HG03103 (cell line): ENCODE measurements at regions not wholly inside any gene's neighbourhood (a gene's known extent, or its start where the extent isn't known, plus 50 kb on each side); places are given as distances from the start of the nearest gene placed in this dataset.

Experiments
- ATAC-seq: cut with Tn5 transposase; IDR thresholded peaks from one replicate; pipeline ENCODE4 v1.9.1; 2021; ENCODE audit warnings: low read depth; ENCODE audit not compliant: unreplicated experiment

DNA sequence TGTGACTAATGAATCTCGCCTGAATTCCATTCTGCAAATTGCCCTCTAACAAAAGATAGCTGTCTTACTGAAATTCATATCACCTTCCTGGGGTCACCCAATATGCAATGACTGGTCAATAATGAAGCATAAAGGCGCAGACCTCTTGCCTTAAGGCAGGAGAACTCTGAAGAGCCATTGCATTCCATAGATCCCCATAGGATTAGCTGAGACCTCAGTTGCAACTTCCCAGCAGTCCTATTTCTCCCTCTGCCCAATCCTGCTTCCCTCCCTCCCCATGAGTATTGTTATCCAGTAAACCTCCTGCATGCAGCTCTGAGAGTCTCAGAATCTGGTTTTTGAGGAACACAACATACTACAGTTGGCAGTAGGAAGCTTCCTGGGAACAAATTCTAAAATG is 396.5 kb downstream of the DCAF12L2 start:
- ATAC-seq = no peak

DNA sequence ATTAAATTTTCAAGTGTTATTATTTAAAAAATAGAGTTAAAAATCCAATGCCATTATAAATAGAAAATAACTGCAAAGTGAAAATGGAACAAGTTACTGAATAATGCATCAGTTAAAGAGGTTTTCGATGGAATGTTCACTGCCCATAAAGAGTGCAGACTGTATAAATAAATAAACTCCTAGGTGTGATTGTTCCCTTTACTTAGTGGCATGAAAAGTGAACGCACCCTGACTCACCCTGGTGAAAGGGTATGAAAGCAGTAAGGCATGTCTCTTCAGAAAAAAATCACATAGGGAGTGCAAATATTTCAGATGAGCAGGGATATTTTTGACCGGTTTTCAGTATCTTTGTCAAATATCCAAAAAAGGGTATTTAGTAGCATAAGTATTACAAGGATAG is 387.8 kb downstream of the DCAF12L2 start:
- ATAC-seq = no peak

DNA sequence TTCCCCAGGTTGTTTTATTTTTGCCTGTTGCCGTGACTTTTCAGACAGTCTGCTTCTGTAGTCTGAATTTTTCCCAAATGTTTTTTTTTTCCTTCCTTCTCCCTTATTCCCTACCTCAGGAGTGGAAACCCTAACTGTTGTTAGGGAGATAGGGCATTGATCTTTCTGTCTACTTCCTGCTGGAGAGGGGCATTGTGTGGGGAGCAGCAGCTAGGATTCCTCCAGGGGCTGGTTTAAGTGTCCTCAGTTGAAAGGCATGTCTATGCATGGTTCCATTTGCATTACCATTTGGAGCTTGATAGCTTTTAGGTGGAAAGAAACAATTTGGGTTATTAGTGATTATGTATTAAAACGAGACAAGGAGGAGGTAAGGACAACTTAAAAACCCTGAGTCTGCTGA is 383.9 kb downstream of the DCAF12L2 start:
- ATAC-seq = no peak

DNA sequence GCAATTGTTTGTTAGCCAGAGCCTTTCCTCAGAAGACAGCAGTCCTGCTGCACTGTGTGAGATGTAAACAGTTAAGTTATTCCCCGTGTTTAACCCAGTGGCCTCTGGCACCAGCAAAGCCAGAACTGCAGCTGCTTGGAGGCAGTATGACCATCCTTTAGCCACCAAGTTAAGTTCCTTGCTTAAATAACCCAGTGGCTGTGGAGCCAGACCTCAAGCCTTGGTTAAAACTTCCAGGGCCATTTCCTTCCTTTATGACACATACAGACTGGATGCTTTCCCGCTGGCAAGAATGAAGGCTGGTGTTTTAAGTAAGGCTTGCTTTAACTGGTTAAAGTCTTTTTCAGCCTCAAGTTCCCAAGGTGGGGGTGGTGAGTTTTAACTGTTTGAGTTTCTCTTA is 379.8 kb downstream of the DCAF12L2 start:
- no peak for ATAC-seq

DNA sequence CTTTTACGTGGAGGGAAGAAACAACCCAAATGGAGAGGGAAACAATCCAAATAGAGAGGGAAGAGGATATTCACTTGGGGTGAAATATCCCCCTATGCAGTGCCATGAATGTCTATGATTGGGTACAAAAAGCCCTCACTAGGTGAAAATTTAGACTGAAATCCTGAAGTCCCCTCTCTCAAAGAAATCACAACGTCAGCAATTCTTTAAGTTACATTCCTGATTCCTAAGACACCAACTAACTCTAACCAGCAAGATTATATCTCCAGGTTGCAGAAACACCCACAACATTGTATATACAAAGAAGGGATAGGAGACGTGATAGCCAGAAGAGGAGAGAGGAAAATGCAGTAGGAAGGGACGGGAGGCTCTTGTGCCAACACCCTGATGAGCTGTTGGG is 374.3 kb downstream of the DCAF12L2 start:
- no peak for ATAC-seq

DNA sequence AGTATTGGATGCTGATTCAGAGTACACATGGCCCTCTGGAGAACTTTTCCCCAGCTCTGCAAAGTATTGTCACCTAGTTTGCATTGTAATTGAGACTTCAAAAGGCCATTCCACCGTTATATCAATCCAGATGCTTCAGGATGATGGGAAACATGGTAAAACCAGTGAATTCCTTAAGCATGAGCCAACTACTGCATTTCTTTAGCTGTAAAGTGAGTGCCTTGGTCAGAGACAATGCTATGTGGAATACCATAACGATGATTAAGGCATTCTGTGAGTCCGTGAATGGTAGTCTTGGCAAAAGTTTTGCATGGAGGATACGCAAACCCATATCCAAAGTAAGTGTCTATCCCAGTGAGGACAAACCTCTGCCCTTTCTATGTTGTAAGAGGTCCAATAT is 355.2 kb downstream of the DCAF12L2 start:
- no peak for ATAC-seq

DNA sequence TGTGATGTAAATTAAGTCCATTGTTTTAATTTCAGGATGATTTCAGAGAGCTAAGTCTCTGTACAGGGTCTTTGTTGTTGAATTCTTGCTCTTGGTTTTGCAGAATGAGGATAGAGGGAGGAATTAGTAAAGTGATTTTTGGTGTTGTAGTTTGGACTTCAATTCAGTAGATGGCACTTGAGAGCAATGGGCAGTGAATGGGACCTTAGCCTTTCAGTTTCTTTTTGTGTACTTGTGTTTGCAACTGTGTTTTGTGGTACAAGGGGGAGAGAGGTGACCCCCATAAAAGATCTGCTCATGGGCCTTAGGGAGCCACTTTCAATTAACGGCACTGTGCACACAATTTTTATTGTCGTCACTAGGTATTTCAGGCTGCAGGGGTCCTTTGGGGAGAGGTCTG is 340.0 kb downstream of the DCAF12L2 start:
- no peak for ATAC-seq

DNA sequence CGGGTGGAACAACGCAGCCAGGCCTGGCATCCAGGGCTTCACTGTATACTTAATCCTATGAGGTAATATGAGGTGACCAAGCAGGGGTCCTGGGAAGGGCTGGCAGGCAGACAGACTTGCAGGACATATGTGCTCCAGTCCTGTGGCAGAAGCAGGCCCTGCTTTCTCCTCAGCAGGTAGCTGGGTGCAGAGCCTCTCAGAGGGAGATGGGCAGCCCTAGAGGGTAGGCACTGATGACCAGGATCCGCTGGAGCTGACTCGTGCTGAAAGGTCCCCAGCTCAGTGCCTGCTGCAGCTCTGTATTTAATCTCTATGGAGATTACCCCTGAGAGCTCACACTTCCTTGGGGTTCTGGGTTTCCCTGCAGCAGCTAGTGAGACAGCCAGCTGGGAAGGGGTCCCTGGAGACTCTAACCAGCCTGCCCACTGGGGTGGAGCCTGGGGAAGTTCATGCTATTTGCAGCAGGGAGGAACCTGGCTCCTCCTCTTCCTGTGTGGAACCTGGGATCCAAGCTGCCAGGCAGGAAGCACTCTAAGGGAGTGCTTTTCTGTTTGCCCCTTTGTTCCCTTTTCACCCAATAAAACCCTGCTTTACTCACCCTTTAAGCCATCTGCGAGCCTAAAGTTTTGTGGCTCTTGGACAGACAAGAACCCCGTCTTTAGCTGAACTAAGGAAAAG is 339.2 kb downstream of the DCAF12L2 start:
- ATAC-seq = no peak

DNA sequence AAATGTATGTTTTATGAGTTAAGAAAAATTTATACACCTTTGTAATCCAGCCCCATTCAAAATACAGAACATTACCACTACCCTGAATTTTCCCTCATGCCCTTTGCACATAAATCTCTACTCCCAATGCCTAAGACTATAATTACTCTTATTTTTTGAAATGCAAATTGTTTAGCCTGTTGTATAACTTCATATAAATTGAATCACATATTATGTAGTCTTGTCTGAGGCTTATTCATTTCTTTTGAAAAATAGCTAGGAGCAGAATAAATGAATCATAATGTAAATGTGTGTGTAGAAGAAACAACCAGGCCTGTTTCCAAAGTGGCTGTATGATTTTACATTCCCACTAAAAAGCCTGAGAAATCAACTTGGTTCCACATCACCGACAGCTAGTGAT is 319.8 kb downstream of the DCAF12L2 start:
- ATAC-seq = no peak

DNA sequence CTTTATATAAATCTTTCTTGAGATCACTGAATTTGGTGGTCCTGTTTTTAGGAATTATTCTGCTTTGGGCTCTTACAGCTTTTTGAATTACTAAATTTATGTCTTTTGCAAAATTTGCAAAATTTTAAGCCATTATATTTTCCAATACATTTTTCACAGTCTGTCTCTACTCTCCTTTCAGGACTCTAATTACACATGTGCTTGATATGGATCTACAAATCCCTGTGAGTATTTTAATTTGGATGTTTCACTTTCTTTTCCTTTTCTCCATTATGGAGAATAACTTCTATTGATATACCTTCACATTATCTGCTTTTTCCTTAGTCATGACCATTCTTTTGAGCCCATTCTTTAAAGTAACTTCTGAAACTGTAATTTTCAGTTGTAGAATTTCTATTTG is 315.4 kb downstream of the DCAF12L2 start:
- no peak for ATAC-seq

DNA sequence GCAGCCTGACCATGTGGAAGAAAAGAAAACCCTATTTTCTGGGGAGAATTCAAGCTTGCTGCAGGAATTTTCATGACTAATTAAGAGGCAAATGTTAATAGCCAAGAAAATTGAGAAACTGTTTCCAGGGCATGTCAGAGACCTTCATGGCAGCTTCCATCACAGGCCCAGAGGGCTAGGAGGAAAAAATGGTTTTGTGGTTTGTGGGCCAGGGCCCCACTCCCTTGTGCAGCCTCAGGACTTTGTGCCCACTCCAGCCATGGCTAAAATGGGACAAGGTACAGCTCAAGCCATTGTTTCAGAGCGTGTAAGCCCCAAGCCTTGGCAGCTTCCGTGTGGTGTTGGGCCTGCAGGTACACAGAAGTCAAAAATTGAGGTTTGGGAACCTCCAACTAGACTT is 282.9 kb downstream of the DCAF12L2 start:
- ATAC-seq = no peak

DNA sequence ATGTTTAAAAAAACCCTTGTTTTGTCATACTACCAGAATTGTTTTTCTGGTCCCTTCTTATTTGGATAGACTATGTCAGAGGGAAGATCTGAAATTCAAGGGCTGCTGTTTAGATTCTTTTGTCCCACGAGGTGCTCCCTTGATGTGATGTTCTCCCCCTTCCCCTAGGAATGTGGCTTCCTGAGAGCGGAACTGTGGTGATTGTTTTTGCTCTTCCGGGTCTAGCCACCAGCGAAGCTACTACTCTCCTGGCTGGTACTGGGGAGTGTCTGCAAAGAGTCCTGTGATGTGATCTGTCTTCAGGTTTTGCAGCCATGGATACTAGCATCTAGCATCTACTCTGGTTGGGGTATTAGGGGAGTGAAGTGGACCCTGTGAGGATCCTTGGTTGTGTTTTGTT is 271.1 kb downstream of the DCAF12L2 start:
- no peak for ATAC-seq

DNA sequence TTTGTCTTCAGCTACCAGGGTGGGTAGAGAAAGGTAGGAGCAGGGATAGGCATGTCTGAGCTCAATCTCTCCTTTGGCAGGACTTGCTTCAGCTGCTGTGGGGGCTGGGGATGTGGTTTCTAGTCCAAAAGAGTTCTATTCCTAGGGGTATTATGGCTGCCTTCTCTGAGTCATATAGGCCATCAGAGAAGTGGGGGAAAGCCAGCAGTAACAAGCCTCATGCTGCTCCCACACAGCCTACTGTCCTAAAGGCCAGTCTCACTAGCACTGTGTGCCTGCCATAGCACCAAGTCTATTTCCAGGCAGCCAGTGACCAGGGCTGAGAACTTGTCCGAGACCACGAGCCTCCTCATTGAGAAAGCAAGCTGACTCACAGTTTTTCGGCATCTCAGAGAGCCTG is 270.6 kb downstream of the DCAF12L2 start:
- ATAC-seq = no peak

DNA sequence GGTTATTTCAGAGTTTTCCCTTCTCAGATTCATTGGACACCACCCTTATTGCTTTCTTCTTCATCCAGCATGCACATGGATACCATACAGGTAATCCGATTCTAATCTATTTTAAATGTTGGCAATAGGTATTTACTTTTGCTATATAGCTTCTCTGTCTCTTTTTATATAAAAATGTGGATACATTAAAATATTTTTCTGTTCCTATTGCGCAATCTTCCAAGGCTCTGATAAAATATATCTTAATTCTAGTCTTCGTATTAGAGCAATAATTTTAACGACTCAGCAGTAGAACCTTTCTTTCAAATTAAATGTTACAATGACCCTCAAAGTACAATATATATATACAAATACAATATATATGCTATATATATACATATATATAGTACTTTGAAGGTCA is 239.8 kb downstream of the DCAF12L2 start:
- no peak for ATAC-seq

DNA sequence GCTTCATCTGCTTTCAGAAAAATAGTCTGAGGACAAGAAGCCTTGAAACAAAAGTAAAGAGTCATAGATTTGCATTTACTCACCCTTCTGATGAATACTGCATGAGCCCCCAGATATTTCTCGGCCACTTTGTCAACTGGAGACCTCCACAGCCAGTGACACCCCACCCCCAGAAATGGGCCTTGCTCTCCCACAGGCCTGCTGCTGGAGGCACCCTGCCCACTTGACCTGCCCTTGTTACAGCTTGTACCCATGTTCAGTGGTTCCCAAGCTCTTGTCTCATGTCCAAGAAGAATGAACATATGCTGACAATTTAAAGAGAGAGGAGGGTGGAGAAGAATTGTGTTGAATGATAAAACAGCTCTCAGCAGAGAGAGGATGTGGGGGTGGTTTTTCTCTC is 225.1 kb downstream of the DCAF12L2 start:
- no peak for ATAC-seq

DNA sequence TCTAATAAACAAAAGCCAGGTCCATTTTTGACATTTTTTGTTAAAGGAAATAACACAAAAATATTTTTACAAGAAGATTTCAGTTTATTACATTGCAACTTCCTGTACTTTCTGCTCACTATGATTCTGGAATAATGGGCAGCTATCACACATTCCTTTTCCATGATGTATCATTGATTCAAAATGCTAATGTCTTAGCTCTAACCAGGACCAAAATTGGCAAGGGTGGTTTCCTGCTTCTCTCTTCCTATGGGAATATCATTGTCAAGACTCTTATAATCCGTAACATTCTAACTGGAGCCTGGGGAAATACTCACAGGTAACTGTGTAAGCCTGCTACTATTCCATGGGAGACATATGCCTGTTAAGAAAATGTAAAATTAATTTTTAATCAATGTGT is 218.6 kb downstream of the DCAF12L2 start:
- no peak for ATAC-seq

DNA sequence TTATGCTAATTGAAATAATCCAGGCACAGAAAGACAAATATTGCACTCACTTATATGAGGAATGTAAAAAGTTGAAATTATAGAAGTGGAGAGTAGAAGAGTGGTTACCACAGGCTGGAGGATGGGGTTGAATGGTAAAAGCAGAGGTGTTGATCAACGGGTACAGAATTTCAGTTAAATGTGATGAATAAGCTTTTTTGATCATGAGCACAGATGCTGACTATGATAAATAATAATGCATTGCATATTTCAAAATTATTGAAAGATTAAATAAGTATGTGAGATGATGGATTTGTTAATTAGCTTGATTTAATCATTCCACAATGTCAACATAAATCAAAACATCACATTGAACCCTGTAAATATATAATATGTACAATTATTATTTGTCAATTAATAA is 213.1 kb downstream of the DCAF12L2 start:
- ATAC-seq = no peak

DNA sequence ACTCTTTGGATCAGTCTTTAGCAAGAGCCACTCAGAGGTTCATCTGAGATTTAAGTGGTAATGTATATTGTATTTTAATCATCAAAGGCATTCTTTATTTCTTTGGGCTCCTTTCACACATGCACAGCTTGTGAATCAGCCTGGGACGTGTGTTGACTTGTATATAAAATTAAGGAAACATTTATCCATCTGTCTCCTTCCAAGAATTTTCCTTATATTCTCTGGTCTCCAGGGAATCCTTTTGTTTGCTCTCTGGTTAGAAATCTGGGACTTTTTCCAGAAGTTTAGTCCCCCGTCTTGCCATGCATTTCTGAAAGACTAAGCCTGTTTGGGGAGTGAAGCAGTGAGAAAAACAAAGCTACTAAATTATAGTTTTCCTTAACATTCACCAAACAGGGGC is 212.3 kb downstream of the DCAF12L2 start:
- no peak for ATAC-seq

DNA sequence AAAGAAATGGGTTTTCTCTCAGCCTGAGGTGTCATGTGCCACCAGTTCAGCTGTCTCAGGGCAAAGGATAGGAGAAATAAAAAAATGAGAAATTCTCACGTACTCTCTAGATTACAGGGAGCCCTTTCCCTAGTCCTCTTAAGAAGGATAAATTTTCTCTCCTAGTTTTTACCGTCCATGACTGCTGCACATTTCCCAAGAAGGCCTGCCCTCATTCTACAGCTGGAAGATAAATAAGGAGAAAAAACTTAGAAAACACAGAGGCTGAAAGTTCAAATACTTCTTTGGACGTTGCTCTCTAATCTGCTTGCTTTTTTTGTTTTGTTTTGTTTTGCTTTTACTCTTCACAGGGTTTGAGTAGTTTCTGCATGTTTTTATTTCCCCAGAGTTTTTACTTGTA is 211.9 kb downstream of the DCAF12L2 start:
- ATAC-seq = no peak

DNA sequence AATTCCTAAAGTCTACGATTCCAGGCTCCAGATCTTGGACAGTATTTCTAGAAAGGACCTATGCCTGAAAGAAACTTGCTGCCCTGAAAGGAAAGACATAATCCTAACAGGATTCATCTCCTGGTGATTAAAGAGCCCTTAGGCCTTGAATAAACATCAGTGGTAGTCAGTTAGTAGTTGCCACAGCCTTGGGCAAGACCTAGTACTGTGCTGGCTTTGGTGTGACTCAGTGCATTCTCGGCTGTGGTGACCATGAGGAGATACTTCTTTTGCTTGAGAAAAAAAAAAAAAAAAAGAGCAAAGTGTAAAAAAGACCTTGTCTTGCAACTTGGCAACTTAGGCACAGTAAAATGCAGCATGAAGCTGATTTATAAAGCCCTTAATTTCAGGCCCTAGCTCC is 188.2 kb downstream of the DCAF12L2 start:
- no peak for ATAC-seq

DNA sequence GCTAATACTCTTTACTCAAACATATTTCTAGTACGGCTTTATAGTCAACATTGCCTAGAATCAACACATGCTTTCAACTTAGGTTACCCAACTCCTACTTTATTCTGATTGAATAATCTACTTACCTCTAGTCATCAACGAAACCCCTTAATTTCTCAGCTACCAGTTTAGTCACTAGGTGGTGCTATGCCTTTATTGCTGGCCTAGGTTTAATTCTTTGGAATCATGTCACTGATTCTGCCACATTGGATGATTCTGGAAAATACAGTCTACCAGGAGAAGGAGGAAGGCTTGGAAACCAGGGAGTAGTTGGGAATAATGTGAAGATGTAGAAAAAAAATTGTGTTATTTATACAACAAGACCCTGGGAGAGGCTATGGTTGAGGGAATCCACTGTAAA is 167.7 kb downstream of the DCAF12L2 start:
- no peak for ATAC-seq

DNA sequence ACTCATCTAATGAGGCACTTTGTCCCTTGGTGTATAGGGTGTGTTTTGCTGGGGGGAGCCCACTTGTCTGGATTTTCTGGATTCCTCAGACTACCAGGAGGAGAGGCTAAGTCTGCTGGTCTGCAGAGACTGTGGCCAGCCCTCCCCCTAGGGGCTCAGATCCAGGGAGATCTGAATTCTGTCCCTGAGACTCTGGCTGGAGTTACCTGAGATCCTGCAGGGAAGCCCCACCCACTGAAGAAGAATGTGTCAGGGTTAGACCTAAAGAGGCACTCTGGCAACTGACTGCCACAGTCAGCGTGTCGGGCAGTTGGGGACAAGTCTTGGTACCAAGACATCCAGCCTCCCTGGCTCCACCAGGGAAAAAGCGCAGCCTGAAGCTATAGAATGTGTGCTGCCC is 138.9 kb downstream of the DCAF12L2 start:
- ATAC-seq = no peak

DNA sequence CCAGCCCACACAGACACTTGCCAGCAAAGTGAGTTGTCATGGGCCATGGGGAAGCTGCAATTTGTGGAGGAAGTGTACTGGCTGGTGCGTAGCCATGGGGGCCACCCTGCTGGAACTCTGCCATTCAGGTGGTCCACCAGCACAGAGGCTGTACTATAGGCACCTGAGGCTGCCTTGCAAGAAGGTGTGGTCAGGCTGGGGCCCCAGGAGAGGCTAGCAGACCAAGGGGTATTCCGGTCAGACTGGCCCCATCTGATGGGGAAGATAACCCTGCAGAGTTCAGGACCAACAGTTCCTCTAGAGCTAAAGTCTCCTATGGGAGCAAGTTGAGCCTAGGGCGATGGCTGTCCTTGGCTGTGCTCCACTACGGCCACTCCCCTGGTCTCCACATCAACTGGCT is 136.1 kb downstream of the DCAF12L2 start:
- ATAC-seq = no peak
